ENCODE measurements at regions not wholly inside any gene's neighbourhood (a gene's known extent, or its start where the extent isn't known, plus 50 kb on each side); places are given as distances from the start of the nearest gene placed in this dataset.
A peak's percentile ranks its signal among the peaks of the same experiment; 100 is the strongest.

GRCh38 chr5:130965360-130965759 is 199.7 kb downstream of the HINT1 start:
- H3K4me1 ChIP-seq: peaks cover 0 to 19% (median 7%) of the 10 kb centered on the region in 4 donors
- DNase-seq: no peak
- H3K27ac ChIP-seq: peak overlapping the region in 2 of 4 donors; percentile 1 to 4
- no peaks in the 10 kb centered on the region for H3K27me3 ChIP-seq
- intact Hi-C loops (cut with DNase I; ENCODE audit: low total_unique reads) (no loop called here), in situ Hi-C loops (cut with MboI; ENCODE audit: low pct_ligation_motif_present in 1 of 4, low pct_unique_long_range_greater_than_20kb in 1 of 4, low sequenced_read_pairs in 3 of 4) (no loop called here)
- H3K9me3 ChIP-seq: no peaks in the 10 kb centered on the region
- H3K4me3 ChIP-seq: no peak overlapping the region
- no peaks in the 10 kb centered on the region for H3K36me3 ChIP-seq
- 23 to 48% methylated on average over 3 to 4 of the region's 4 CpGs for WGBS, 2 donors (ENCODE audit: low coverage in 1 of 2)
- TF ChIP-seq CTCF (IDR thresholded peaks at IDR 0.05): no peak

GRCh38 chr5:130964231-130965202 is 200.5 kb downstream of the HINT1 start:
- Histone ChIP-seq H3K4me1 (peaks cover 0 to 19% (median 7%) of the 10 kb centered on the region in 4 donors), H3K4me3 (no peak overlapping the region), H3K27ac (no peak overlapping the region), H3K27me3 (no peaks in the 10 kb centered on the region), H3K9me3 (no peaks in the 10 kb centered on the region), H3K36me3 (no peaks in the 10 kb centered on the region)
- TF ChIP-seq EP300 (IDR thresholded peaks at IDR 0.05; ENCODE audit: low read depth) (no peak), CTCF (IDR thresholded peaks at IDR 0.05) (no peak), POLR2AphosphoS5 (IDR thresholded peaks at IDR 0.05) (peak in 1 of 3 donors; percentile 56), POLR2A (IDR thresholded peaks at IDR 0.05) (no peak)
- intact Hi-C loops (cut with DNase I; ENCODE audit: low total_unique reads): no loop called here
- WGBS, 2 donors (ENCODE audit: low coverage in 1 of 2): 62 to 68% methylated on average over 3 of the region's 3 CpGs
- in situ Hi-C loops (cut with MboI; ENCODE audit: low pct_ligation_motif_present in 1 of 4, low pct_unique_long_range_greater_than_20kb in 1 of 4, low sequenced_read_pairs in 3 of 4): no loop called here
- no peak for DNase-seq

- Histone ChIP-seq H3K27ac (no peak overlapping the region), H3K27me3 (no peaks in the 10 kb centered on the region), H3K4me1 (peaks cover 0 to 19% (median 7%) of the 10 kb centered on the region in 4 donors), H3K36me3 (no peaks in the 10 kb centered on the region), H3K4me3 (no peak overlapping the region), H3K9me3 (no peaks in the 10 kb centered on the region)
- WGBS, 2 donors (ENCODE audit: low coverage in 1 of 2): 71 to 84% methylated on average over 1 of the region's 1 CpG
- no peak for TF ChIP-seq POLR2A (IDR thresholded peaks at IDR 0.05)
- no peak for TF ChIP-seq POLR2AphosphoS5 (IDR thresholded peaks at IDR 0.05)
- TF ChIP-seq CTCF (IDR thresholded peaks at IDR 0.05): no peak
- TF ChIP-seq EP300 (IDR thresholded peaks at IDR 0.05; ENCODE audit: low read depth): no peak
- intact Hi-C loops (cut with DNase I; ENCODE audit: low total_unique reads) (no loop called here), in situ Hi-C loops (cut with MboI; ENCODE audit: low pct_ligation_motif_present in 1 of 4, low pct_unique_long_range_greater_than_20kb in 1 of 4, low sequenced_read_pairs in 3 of 4) (no loop called here)
- no peak for DNase-seq
These were observed 201.3 kb downstream of the HINT1 start for GRCh38 chr5:130963798-130964197.

DNA sequence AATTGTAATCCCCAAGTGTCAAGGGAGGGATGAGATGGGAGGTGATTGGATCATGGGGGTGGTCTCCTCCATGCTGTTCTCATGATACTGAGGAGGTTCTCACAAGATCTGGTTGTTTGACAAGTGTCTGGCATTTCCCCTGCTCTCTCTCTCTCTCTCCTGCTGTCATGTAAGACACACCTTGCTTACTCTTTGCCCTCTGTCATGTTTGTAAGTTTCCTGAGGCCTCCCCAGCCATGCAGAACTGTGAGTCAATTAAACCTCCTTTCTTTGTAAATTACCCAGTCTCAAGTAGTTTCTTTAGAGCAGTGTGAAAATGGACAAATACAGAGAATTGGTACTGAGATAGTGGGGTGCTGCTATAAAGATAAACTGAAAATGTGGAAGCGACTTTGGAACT is 207.9 kb downstream of the HINT1 start:
- 75 to 89% methylated on average over 1 of the region's 1 CpG for WGBS, 2 donors (ENCODE audit: low coverage in 1 of 2)
- intact Hi-C loops (cut with DNase I; ENCODE audit: low total_unique reads) (no loop called here), in situ Hi-C loops (cut with MboI; ENCODE audit: low pct_ligation_motif_present in 1 of 4, low pct_unique_long_range_greater_than_20kb in 1 of 4, low sequenced_read_pairs in 3 of 4) (no loop called here)
- TF ChIP-seq POLR2A (IDR thresholded peaks at IDR 0.05) (no peak), POLR2AphosphoS5 (IDR thresholded peaks at IDR 0.05) (no peak), EP300 (IDR thresholded peaks at IDR 0.05; ENCODE audit: low read depth) (no peak), CTCF (IDR thresholded peaks at IDR 0.05) (no peak)
- H3K27ac ChIP-seq: no peak overlapping the region
- H3K9me3 ChIP-seq: no peaks in the 10 kb centered on the region
- H3K36me3 ChIP-seq: no peaks in the 10 kb centered on the region
- no peaks in the 10 kb centered on the region for H3K27me3 ChIP-seq
- no peaks in the 10 kb centered on the region for H3K4me1 ChIP-seq
- DNase-seq: no peak
- H3K4me3 ChIP-seq: no peak overlapping the region

All from transverse colon (tissue), 4 donors.